ENCODE measurements at regions not wholly inside any gene's neighbourhood (a gene's known extent, or its start where the extent isn't known, plus 50 kb on each side); places are given as distances from the start of the nearest gene placed in this dataset.

GRCh38 chr13:29931696-29932095, 81.3 kb upstream of the UBL3 start:
- Histone ChIP-seq H4K8ac (ENCODE audit: low read depth, low read length) (no peak overlapping the region), H3K4me2 (ENCODE audit: insufficient read depth, low read length, poor library complexity, severe bottlenecking) (no peak overlapping the region)

GRCh38 chr13:29929062-29929847, 78.8 kb upstream of the UBL3 start:
- no peak overlapping the region for H2AK5ac ChIP-seq (ENCODE audit: low read depth, low read length)
- no peak overlapping the region for H4K91ac ChIP-seq (ENCODE audit: low read depth, low read length, poor library complexity)
- H3K27me3 ChIP-seq (ENCODE audit: control insufficient read depth in 3 of 3, insufficient read depth in 3 of 3, low read depth in 1 of 3, low read length in 3 of 3) = no peaks in the 10 kb centered on the region
- H3K4me2 ChIP-seq (ENCODE audit: insufficient read depth, low read length, poor library complexity, severe bottlenecking) = no peak overlapping the region
- H3K79me1 ChIP-seq (ENCODE audit: low read depth, low read length) = no peaks in the 10 kb centered on the region
- no peaks in the 10 kb centered on the region for H3K9me3 ChIP-seq (replicated peaks in 1 of 2; ENCODE audit: control insufficient read depth in 2 of 2, insufficient read depth in 1 of 2, low read depth in 1 of 2, low read length in 2 of 2)
- H2BK15ac ChIP-seq (ENCODE audit: low read length) = no peak overlapping the region
- no peak overlapping the region for H2AFZ ChIP-seq (ENCODE audit: low read length)
- no peak overlapping the region for H2BK12ac ChIP-seq (ENCODE audit: low read length)
- H3K4ac ChIP-seq (ENCODE audit: low read length) = no peak overlapping the region
- H3K4me1 ChIP-seq (ENCODE audit: control insufficient read depth in 2 of 2, insufficient read depth in 1 of 2, low read depth in 1 of 2, low read length in 2 of 2) = peaks cover 0 to 13% of the 10 kb centered on the region in 2 donors
- H3K9ac ChIP-seq (ENCODE audit: low read depth, low read length, poor library complexity) = no peak overlapping the region
- no peak overlapping the region for H2BK120ac ChIP-seq (ENCODE audit: low read depth, low read length)
- H4K8ac ChIP-seq (ENCODE audit: low read depth, low read length) = no peak overlapping the region
- no peaks in the 10 kb centered on the region for H3K36me3 ChIP-seq (replicated peaks in 1 of 2; ENCODE audit: control insufficient read depth in 2 of 2, insufficient read depth in 2 of 2, low read length in 2 of 2)
- no peak overlapping the region for H3K4me3 ChIP-seq (ENCODE audit: low read length in 2 of 2)
- no peak overlapping the region for H3K14ac ChIP-seq (ENCODE audit: low read length)
- no peak for DNase-seq (ENCODE audit: low spot score)
- no peak overlapping the region for H3K18ac ChIP-seq (ENCODE audit: low read length)
- no peak overlapping the region for H3K23ac ChIP-seq (ENCODE audit: low read depth, low read length, poor library complexity)
- H3K27ac ChIP-seq (replicated peaks; ENCODE audit: low read length) = no peak overlapping the region
- H2BK5ac ChIP-seq (ENCODE audit: low read length) = no peak overlapping the region
- no CpG with 5 or more reads among the region's 10 CpGs for WGBS, 2 donors (ENCODE audit: extremely low coverage in 2 of 2, insufficient read length in 2 of 2, insufficient replicate concordance in 1 of 2)

More at GRCh38 chr13:29931696-29932095, 81.3 kb upstream of the UBL3 start:
- H3K4ac ChIP-seq (ENCODE audit: low read length) = no peak overlapping the region
- H2BK12ac ChIP-seq (ENCODE audit: low read length) = no peak overlapping the region
- no peak overlapping the region for H2BK120ac ChIP-seq (ENCODE audit: low read depth, low read length)
- H2BK5ac ChIP-seq (ENCODE audit: low read length) = no peak overlapping the region
- H2BK15ac ChIP-seq (ENCODE audit: low read length) = no peak overlapping the region
- H3K79me1 ChIP-seq (ENCODE audit: low read depth, low read length) = no peaks in the 10 kb centered on the region
- no peaks in the 10 kb centered on the region for H3K36me3 ChIP-seq (replicated peaks in 1 of 2; ENCODE audit: control insufficient read depth in 2 of 2, insufficient read depth in 2 of 2, low read length in 2 of 2)
- no peak for DNase-seq (ENCODE audit: low spot score)
- no peak overlapping the region for H3K9ac ChIP-seq (ENCODE audit: low read depth, low read length, poor library complexity)
- no peak overlapping the region for H2AFZ ChIP-seq (ENCODE audit: low read length)
- H4K91ac ChIP-seq (ENCODE audit: low read depth, low read length, poor library complexity) = no peak overlapping the region
- no peak overlapping the region for H3K4me3 ChIP-seq (ENCODE audit: low read length in 2 of 2)
- peaks cover 0 to 9% (median 0%) of the 10 kb centered on the region in 3 experiments for H3K27me3 ChIP-seq (ENCODE audit: control insufficient read depth in 3 of 3, insufficient read depth in 3 of 3, low read depth in 1 of 3, low read length in 3 of 3)
- H3K14ac ChIP-seq (ENCODE audit: low read length) = no peak overlapping the region
- peaks cover 0 to 10% of the 10 kb centered on the region in 2 donors for H3K4me1 ChIP-seq (ENCODE audit: control insufficient read depth in 2 of 2, insufficient read depth in 1 of 2, low read depth in 1 of 2, low read length in 2 of 2)
- H3K9me3 ChIP-seq (replicated peaks in 1 of 2; ENCODE audit: control insufficient read depth in 2 of 2, insufficient read depth in 1 of 2, low read depth in 1 of 2, low read length in 2 of 2) = no peaks in the 10 kb centered on the region
- no peak overlapping the region for H3K27ac ChIP-seq (replicated peaks; ENCODE audit: low read length)
- H2AK5ac ChIP-seq (ENCODE audit: low read depth, low read length) = no peak overlapping the region
- no peak overlapping the region for H3K18ac ChIP-seq (ENCODE audit: low read length)
- no peak overlapping the region for H3K23ac ChIP-seq (ENCODE audit: low read depth, low read length, poor library complexity)

- Histone ChIP-seq H2BK5ac (ENCODE audit: low read length) (no peak overlapping the region), H4K91ac (ENCODE audit: low read depth, low read length, poor library complexity) (no peak overlapping the region), H2AFZ (ENCODE audit: low read length) (no peak overlapping the region), H2AK5ac (ENCODE audit: low read depth, low read length) (no peak overlapping the region), H2BK15ac (ENCODE audit: low read length) (no peak overlapping the region), H4K8ac (ENCODE audit: low read depth, low read length) (no peak overlapping the region), H3K4me2 (ENCODE audit: insufficient read depth, low read length, poor library complexity, severe bottlenecking) (no peak overlapping the region), H2BK120ac (ENCODE audit: low read depth, low read length) (no peak overlapping the region), H2BK12ac (ENCODE audit: low read length) (peak overlapping the region; percentile 11), H3K4me3 (ENCODE audit: low read length in 2 of 2) (no peak overlapping the region), H3K14ac (ENCODE audit: low read length) (no peak overlapping the region), H3K4me1 (ENCODE audit: control insufficient read depth in 2 of 2, insufficient read depth in 1 of 2, low read depth in 1 of 2, low read length in 2 of 2) (peaks cover 0 to 19% of the 10 kb centered on the region in 2 donors), H3K79me1 (ENCODE audit: low read depth, low read length) (no peaks in the 10 kb centered on the region), H3K18ac (ENCODE audit: low read length) (no peak overlapping the region), H3K4ac (ENCODE audit: low read length) (no peak overlapping the region), H3K23ac (ENCODE audit: low read depth, low read length, poor library complexity) (no peak overlapping the region), H3K9me3 (replicated peaks in 1 of 2; ENCODE audit: control insufficient read depth in 2 of 2, insufficient read depth in 1 of 2, low read depth in 1 of 2, low read length in 2 of 2) (no peaks in the 10 kb centered on the region), H3K36me3 (replicated peaks in 1 of 2; ENCODE audit: control insufficient read depth in 2 of 2, insufficient read depth in 2 of 2, low read length in 2 of 2) (no peaks in the 10 kb centered on the region), H3K27me3 (ENCODE audit: control insufficient read depth in 3 of 3, insufficient read depth in 3 of 3, low read depth in 1 of 3, low read length in 3 of 3) (no peaks in the 10 kb centered on the region), H3K9ac (ENCODE audit: low read depth, low read length, poor library complexity) (no peak overlapping the region), H3K27ac (replicated peaks; ENCODE audit: low read length) (no peak overlapping the region)
- 100% methylated on average over 1 of the region's 4 CpGs; no CpG with 5 or more reads in 1 of the 2 donors for WGBS, 2 donors (ENCODE audit: extremely low coverage in 2 of 2, insufficient read length in 2 of 2, insufficient replicate concordance in 1 of 2)
- DNase-seq (ENCODE audit: low spot score) = no peak
These were observed 75.7 kb upstream of the UBL3 start for GRCh38 chr13:29926098-29926476.

- Histone ChIP-seq H2BK12ac (ENCODE audit: low read length) (no peak overlapping the region), H3K27me3 (ENCODE audit: control insufficient read depth in 3 of 3, insufficient read depth in 3 of 3, low read depth in 1 of 3, low read length in 3 of 3) (no peaks in the 10 kb centered on the region), H3K36me3 (replicated peaks in 1 of 2; ENCODE audit: control insufficient read depth in 2 of 2, insufficient read depth in 2 of 2, low read length in 2 of 2) (no peaks in the 10 kb centered on the region), H3K4me2 (ENCODE audit: insufficient read depth, low read length, poor library complexity, severe bottlenecking) (no peak overlapping the region), H2BK15ac (ENCODE audit: low read length) (no peak overlapping the region), H3K9ac (ENCODE audit: low read depth, low read length, poor library complexity) (no peak overlapping the region), H2AFZ (ENCODE audit: low read length) (no peak overlapping the region), H4K8ac (ENCODE audit: low read depth, low read length) (no peak overlapping the region), H2BK5ac (ENCODE audit: low read length) (no peak overlapping the region), H3K4ac (ENCODE audit: low read length) (no peak overlapping the region), H3K18ac (ENCODE audit: low read length) (no peak overlapping the region), H3K79me1 (ENCODE audit: low read depth, low read length) (no peaks in the 10 kb centered on the region), H3K4me1 (ENCODE audit: control insufficient read depth in 2 of 2, insufficient read depth in 1 of 2, low read depth in 1 of 2, low read length in 2 of 2) (peaks cover 0 to 19% of the 10 kb centered on the region in 2 donors), H3K23ac (ENCODE audit: low read depth, low read length, poor library complexity) (no peak overlapping the region), H3K9me3 (replicated peaks in 1 of 2; ENCODE audit: control insufficient read depth in 2 of 2, insufficient read depth in 1 of 2, low read depth in 1 of 2, low read length in 2 of 2) (no peaks in the 10 kb centered on the region), H2BK120ac (ENCODE audit: low read depth, low read length) (no peak overlapping the region), H4K91ac (ENCODE audit: low read depth, low read length, poor library complexity) (no peak overlapping the region), H2AK5ac (ENCODE audit: low read depth, low read length) (no peak overlapping the region), H3K27ac (replicated peaks; ENCODE audit: low read length) (peak overlapping the region; percentile 8), H3K14ac (ENCODE audit: low read length) (no peak overlapping the region), H3K4me3 (ENCODE audit: low read length in 2 of 2) (no peak overlapping the region)
- no CpG with 5 or more reads among the region's 3 CpGs for WGBS, 2 donors (ENCODE audit: extremely low coverage in 2 of 2, insufficient read length in 2 of 2, insufficient replicate concordance in 1 of 2)
- no peak for DNase-seq (ENCODE audit: low spot score)
These were observed 75.2 kb upstream of the UBL3 start for GRCh38 chr13:29925457-29926097.
